Fibroblast of pulmonary artery (primary cell): ENCODE measurements at regions not wholly inside any gene's neighbourhood (a gene's known extent, or its start where the extent isn't known, plus 50 kb on each side); places are given as distances from the start of the nearest gene placed in this dataset.

Experiments
- DNase-seq: peaks from one replicate; pipeline ENCODE4 v3.0.0-alpha.2; 2010; ENCODE audit warnings: low read depth
- H3K4me3 ChIP-seq: replicated peaks from 2 replicates; pipeline ENCODE4 v1.5.1; 2011; ENCODE audit warnings: low read depth, mild to moderate bottlenecking, control low read depth, low read length, moderate library complexity
- CTCF ChIP-seq: IDR thresholded peaks from 2 replicates; pipeline ENCODE4 v1.5.1; 2011; ENCODE audit warnings: mild to moderate bottlenecking, control low read depth, low read length, inconsistent platforms; ENCODE audit errors: missing control alignments

- no peak for TF ChIP-seq CTCF
- no peak for DNase-seq
- H3K4me3 ChIP-seq = no peak overlapping the region
Measured at GRCh38 chr4:126752126-126752525, 880.6 kb upstream of the INTU start.

GRCh38 chr4:126752702-126753101, 880.1 kb upstream of the INTU start:
- DNase-seq = no peak
- no peak overlapping the region for H3K4me3 ChIP-seq
- TF ChIP-seq CTCF = no peak

GRCh38 chr4:126753592-126753991, 879.2 kb upstream of the INTU start:
- no peak for TF ChIP-seq CTCF
- DNase-seq = no peak
- H3K4me3 ChIP-seq = no peak overlapping the region

- DNase-seq = no peak
- no peak for TF ChIP-seq CTCF
- H3K4me3 ChIP-seq = no peak overlapping the region
Measured at GRCh38 chr4:126755506-126755905, 877.3 kb upstream of the INTU start.

- TF ChIP-seq CTCF = no peak
Measured at GRCh38 chr4:126756050-126756829, 876.5 kb upstream of the INTU start.

GRCh38 chr4:126757219-126757618, 875.5 kb upstream of the INTU start:
- H3K4me3 ChIP-seq = no peak overlapping the region
- TF ChIP-seq CTCF = no peak
- no peak for DNase-seq

More at GRCh38 chr4:126756050-126756829, 876.5 kb upstream of the INTU start:
- DNase-seq = no peak
- H3K4me3 ChIP-seq = no peak overlapping the region

GRCh38 chr4:126758493-126758892, 874.3 kb upstream of the INTU start:
- H3K4me3 ChIP-seq = no peak overlapping the region
- no peak for DNase-seq
- TF ChIP-seq CTCF = no peak
